ENCODE measurements at regions not wholly inside any gene's neighbourhood (a gene's known extent, or its start where the extent isn't known, plus 50 kb on each side); places are given as distances from the start of the nearest gene placed in this dataset.

- ATAC-seq = no peak
- BruUV-seq (replicated peaks) = no TSS peak
- Histone ChIP-seq H3K27me3 (ENCODE audit: control insufficient read depth, insufficient read depth, low read length) (no peaks in the 10 kb centered on the region), H3K27ac (ENCODE audit: low read length) (no peak overlapping the region), H3K36me3 (ENCODE audit: control insufficient read depth, insufficient read depth, low read length) (no peaks in the 10 kb centered on the region), H3K9me3 (ENCODE audit: control insufficient read depth, insufficient read depth, low read depth, low read length) (no peaks in the 10 kb centered on the region), H3K4me1 (ENCODE audit: control insufficient read depth, insufficient read depth, low read length) (no peaks in the 10 kb centered on the region), H3K4me3 (ENCODE audit: low read depth in 2 of 2, low read length in 2 of 2) (no peak overlapping the region)
- POLR2A ChIA-PET = no interaction called here
- intact Hi-C loops (cut with micrococcal nuclease; ENCODE audit: unreplicated experiment) (no loop called here), in situ Hi-C loops (cut with HindIII; ENCODE audit: low pct_unique_long_range_greater_than_20kb, low sequenced_read_pairs) (no loop called here)
- TF ChIP-seq POLR2AphosphoS5 (IDR thresholded peaks at IDR 0.05; ENCODE audit: low read depth, low read length) = no peak
- CTCF ChIA-PET = no interaction called here
- DNase-seq (ENCODE audit: low read depth, low spot score) = no peak
Observed at GRCh38 chr1:213651077-213651476, 336.7 kb upstream of the PROX1 start.

GRCh38 chr1:213652109-213652508 lies 335.7 kb upstream of the PROX1 start:
- H3K27me3 ChIP-seq (ENCODE audit: control insufficient read depth, insufficient read depth, low read length) = no peaks in the 10 kb centered on the region
- H3K4me3 ChIP-seq (ENCODE audit: low read depth in 2 of 2, low read length in 2 of 2) = no peak overlapping the region
- ChIA-PET CTCF (no interaction called here), POLR2A (no interaction called here)
- H3K36me3 ChIP-seq (ENCODE audit: control insufficient read depth, insufficient read depth, low read length) = no peaks in the 10 kb centered on the region
- DNase-seq (ENCODE audit: low read depth, low spot score) (no peak), ATAC-seq (no peak)
- H3K27ac ChIP-seq (ENCODE audit: low read length) = no peak overlapping the region
- TF ChIP-seq POLR2AphosphoS5 (IDR thresholded peaks at IDR 0.05; ENCODE audit: low read depth, low read length) (no peak), CTCF (IDR thresholded peaks at IDR 0.05) (no peak), REST (IDR thresholded peaks at IDR 0.05; ENCODE audit: insufficient read depth in 1 of 2, low read depth in 2 of 2, low read length in 1 of 2) (no peak), SIN3A (IDR thresholded peaks at IDR 0.05; ENCODE audit: borderline replicate concordance, insufficient read depth, low read depth, low read length) (no peak)
- no peaks in the 10 kb centered on the region for H3K4me1 ChIP-seq (ENCODE audit: control insufficient read depth, insufficient read depth, low read length)
- intact Hi-C loops (cut with micrococcal nuclease; ENCODE audit: unreplicated experiment) (no loop called here), in situ Hi-C loops (cut with HindIII; ENCODE audit: low pct_unique_long_range_greater_than_20kb, low sequenced_read_pairs) (no loop called here)
- no TSS peak for BruUV-seq (replicated peaks)
- H3K9me3 ChIP-seq (ENCODE audit: control insufficient read depth, insufficient read depth, low read depth, low read length) = no peaks in the 10 kb centered on the region

- DNase-seq (ENCODE audit: low read depth, low spot score) (no peak), ATAC-seq (no peak)
- Histone ChIP-seq H3K4me3 (ENCODE audit: low read depth in 2 of 2, low read length in 2 of 2) (no peak overlapping the region), H3K36me3 (ENCODE audit: control insufficient read depth, insufficient read depth, low read length) (no peaks in the 10 kb centered on the region), H3K4me1 (ENCODE audit: control insufficient read depth, insufficient read depth, low read length) (no peaks in the 10 kb centered on the region), H3K9me3 (ENCODE audit: control insufficient read depth, insufficient read depth, low read depth, low read length) (no peaks in the 10 kb centered on the region), H3K27ac (ENCODE audit: low read length) (no peak overlapping the region), H3K27me3 (ENCODE audit: control insufficient read depth, insufficient read depth, low read length) (no peaks in the 10 kb centered on the region)
- in situ Hi-C loops (cut with HindIII; ENCODE audit: low pct_unique_long_range_greater_than_20kb, low sequenced_read_pairs) (no loop called here), intact Hi-C loops (cut with micrococcal nuclease; ENCODE audit: unreplicated experiment) (no loop called here)
- TF ChIP-seq CTCF (IDR thresholded peaks at IDR 0.05) = no peak
- TF ChIP-seq SIN3A (IDR thresholded peaks at IDR 0.05; ENCODE audit: borderline replicate concordance, insufficient read depth, low read depth, low read length) = no peak
- TF ChIP-seq TCF7L2 (IDR thresholded peaks at IDR 0.05; ENCODE audit: low read depth, low read length) = no peak
- TF ChIP-seq POLR2AphosphoS5 (IDR thresholded peaks at IDR 0.05; ENCODE audit: low read depth, low read length) = no peak
- no peak for TF ChIP-seq REST (IDR thresholded peaks at IDR 0.05; ENCODE audit: insufficient read depth in 1 of 2, low read depth in 2 of 2, low read length in 1 of 2)
- CTCF ChIA-PET = no interaction called here
- POLR2A ChIA-PET = no interaction called here
- no TSS peak for BruUV-seq (replicated peaks)
Observed at GRCh38 chr1:213656039-213656438, 331.7 kb upstream of the PROX1 start.

Data from Panc1 (cell line).